GM21526 (cell line): ENCODE measurements at regions not wholly inside any gene's neighbourhood (a gene's known extent, or its start where the extent isn't known, plus 50 kb on each side); places are given as distances from the start of the nearest gene placed in this dataset.
"Not testable (repeated sequence)": the region's sequence is repeated elsewhere in the genome, so short reads cannot be mapped to it uniquely, and the experiment has no call there.

Experiments
- ATAC-seq: cut with Tn5 transposase; IDR thresholded peaks from one replicate; pipeline ENCODE4 v1.9.1; 2021; ENCODE audit warnings: moderate library complexity; ENCODE audit not compliant: unreplicated experiment, low FRiP score

DNA sequence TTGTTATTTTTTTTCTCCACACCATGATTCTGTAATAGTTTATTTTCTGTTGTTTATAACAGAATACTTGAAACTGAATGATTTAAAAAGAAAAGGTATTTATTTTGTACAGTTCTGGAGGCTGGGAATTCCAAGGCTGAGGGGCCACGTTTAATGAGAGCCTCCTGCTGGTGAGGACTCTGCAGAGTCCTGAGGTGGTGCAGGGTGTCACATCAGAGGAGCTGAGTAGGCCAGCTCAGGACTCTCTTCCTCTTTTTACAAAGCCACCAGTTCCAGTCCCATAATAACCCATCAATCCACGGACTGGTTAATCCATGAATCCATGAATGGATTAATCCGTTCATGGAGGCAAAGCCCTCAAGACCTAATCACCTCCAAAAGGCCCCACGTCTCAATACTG, 71.6 kb downstream of the TFAP2A start:
- ATAC-seq: no peak

DNA sequence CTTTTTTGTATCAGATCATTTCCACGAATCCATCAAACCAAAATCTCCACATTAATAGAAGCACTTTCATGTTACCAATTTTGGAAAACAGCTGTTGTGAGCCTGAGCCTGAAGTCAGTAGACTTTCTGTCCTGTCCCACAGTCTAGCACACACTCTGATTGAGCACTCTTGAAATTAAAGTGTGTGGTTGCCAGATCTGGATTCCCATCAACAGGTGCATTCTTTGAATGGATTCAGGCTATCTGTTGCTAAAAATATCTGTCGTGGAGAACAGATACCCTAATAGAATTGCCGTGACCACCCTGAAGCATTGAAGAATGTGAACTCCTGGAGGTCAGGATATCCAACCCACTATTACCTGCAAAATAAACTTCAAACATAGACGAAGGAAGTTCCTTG, 73.3 kb downstream of the TFAP2A start:
- ATAC-seq: no peak

DNA sequence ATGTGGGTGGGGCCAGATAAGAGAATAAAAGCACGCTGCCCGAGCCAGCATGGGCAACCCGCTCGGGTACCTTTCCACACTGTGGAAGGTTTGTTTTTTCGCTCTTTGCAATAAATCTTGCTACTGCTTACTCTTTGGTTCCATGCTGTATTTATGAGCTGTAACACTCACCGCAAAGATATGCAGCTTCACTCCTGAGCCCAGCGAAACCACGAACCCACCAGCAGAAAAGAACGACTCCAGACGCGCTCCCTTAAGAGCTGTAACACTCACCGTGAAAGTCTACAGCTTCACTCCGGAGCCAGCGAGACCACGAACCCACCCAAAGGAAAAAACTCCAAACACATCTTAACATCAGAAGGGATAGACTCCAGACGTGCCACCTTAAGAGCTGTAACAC, 76.7 kb downstream of the TFAP2A start:
- ATAC-seq: no peak

GRCh38 chr6:10337376-10337775, 77.5 kb downstream of the TFAP2A start:
- ATAC-seq: not testable (repeated sequence)

DNA sequence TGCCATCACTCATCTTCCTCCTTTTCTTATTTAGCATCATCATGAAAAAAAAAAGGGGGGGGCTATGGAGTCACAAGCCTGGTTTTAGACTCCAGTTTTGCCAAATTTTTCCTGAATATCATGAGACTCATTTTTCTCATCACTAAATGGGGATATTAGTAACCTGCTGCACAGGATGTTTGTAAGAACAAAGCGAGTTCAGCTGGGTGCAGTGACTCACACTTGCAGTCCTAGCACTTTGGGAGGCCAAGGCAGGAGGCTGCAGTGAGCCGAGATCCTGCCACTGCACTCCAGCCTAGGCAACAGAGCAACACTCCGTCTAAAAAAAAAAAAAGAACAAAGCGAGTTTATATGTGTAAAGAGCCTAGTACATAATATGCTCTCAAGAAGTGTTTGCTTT, 82.8 kb downstream of the TFAP2A start:
- ATAC-seq: no peak

GRCh38 chr6:10331334-10331968, 83.4 kb downstream of the TFAP2A start:
- ATAC-seq: no peak

- ATAC-seq: no peak
Measured at GRCh38 chr6:10330515-10330914, 84.4 kb downstream of the TFAP2A start.

- no peak for ATAC-seq
Measured at GRCh38 chr6:10323018-10323417, 91.9 kb downstream of the TFAP2A start.

GRCh38 chr6:10320291-10320690, 94.6 kb downstream of the TFAP2A start:
- ATAC-seq: no peak

- no peak for ATAC-seq
Measured at GRCh38 chr6:10316373-10316721, 98.5 kb downstream of the TFAP2A start.

- no peak for ATAC-seq
Measured at GRCh38 chr6:10315658-10316372, 99.1 kb downstream of the TFAP2A start.

DNA sequence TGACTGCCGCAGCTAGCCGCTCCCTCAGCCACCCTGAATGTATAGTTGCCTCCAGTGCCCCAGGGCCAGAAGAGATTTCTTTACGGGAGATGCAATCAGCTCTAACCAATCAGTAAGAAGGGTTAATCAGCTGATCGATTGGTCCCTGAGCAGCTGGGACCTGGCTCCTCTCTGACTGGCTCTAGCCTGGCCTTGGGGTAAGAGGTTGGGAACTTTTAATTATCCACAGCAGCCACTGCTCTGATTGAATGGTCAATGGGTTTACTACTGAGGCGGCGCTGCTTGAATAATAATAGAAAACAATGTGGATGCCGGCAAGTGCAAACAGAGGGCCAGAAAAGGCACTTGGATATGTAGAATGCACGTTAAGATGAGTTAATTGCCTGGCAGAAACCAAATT, 99.8 kb downstream of the TFAP2A start:
- ATAC-seq: no peak

DNA sequence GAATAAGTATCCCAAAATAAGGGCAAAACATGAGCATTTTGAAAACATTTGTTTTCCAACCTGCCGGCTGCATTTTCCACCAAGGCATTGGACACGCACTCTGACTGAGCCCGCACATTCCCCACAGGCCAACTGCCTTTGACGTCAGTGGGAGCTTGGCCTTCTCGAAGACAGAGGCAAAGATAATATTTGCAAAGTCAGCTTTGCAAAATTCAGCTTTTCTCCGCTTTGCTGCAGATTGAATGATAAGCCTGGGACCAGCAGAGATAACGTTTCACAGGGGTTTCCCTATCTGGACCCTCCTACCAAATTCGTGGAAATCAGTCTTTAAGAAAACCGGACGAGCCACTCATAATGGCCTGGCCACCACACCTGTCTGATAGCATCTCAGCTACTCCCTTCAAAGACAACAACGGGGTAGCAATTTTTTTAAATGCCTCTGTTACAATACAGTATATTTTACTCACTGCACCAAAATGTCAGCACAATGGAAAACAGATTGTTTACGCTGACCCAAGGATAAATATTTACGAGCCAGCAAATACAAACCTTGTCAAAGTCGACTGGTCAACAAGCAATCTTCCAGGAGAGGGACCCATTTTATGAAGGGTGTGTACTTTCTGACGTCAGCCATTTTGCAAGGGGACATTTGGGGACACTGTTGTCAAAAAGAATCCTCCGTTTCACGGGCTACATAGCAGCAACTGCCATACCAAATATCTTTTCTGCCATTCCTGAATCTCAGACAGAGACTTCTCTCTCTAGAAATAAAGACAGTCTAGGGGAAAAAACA, 100.5 kb downstream of the TFAP2A start:
- ATAC-seq: no peak

DNA sequence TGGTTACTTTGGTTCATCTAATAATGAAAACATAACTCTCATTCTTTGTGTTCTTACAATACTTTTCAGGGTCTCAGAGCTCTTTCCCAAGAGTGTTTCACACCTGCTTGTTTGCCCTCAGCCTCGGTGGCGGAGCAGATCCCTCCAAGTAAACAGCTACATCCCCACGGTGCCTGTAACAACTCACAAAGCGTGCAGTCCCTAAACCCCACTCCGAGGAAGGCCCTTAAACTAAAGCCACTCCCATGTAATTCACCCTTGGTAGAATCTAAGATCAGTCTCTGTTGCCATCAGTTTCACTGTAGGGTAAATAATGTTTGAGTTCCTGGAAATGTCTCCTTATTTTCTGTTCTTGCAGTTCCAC, 101.1 kb downstream of the TFAP2A start:
- no peak for ATAC-seq

- ATAC-seq: no peak
Measured at GRCh38 chr6:10312445-10312844, 102.4 kb downstream of the TFAP2A start.

DNA sequence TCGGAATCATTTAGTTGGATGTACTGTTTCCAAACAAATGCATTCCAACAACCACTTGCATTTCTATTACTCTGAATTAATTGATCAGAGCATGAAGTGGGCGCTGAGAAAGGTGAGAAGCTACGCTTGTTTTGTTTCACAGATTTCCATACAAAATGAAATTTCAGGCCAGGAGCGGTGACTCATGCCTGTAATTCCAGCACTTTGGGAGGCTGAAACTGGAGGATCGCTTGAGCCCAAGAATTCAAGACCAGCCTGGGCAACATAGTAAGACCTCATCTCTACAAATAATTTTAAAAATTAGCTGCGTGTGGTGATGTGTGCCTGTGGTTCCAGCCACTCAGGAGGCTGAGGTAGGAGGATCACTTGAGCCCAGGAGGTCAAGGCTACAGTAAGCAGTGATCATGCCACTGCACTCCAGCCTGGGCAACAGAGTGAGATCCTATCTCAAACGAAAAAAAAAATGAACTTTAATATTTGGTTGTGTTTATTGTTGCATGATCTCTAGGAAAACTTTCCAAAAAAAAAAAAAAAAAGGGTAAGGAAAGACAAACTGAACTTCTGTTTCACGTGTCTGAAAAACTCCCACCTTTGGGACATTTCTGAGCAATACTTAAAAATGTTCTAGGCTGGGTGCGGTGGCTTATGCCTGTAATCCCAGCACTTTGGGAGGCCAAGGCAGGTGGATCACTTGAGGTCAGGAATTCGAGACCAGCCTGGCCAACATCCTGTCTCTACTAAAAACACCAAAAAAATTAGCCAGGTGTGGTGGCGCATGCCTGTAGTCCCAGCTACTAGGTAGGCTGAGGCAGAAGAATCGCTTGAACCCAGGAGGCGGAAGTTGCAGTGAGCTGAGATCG, 103.1 kb downstream of the TFAP2A start:
- not testable (repeated sequence) for ATAC-seq

DNA sequence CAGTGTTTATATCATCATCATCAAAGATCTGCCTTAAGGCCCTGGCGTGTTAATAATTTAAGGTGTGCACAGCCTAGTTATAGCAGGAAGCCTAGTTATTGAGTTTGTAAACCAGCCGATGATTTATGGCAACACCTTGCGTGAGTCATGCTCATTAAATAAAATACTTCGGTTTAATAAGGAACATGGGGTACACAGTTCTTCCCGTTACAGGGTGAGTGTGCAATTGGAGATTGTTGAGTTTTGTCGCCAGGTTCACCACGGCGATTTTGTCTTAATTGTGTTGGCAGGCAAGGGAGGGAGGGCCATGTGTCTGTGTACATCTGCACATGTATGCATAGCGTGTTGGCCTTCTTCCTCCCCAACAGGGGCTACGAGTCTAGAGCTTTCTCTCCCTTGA, 104.0 kb downstream of the TFAP2A start:
- ATAC-seq: no peak

- no peak for ATAC-seq
Measured at GRCh38 chr6:10310330-10310653, 104.6 kb downstream of the TFAP2A start.

GRCh38 chr6:10309457-10310329, 105.2 kb downstream of the TFAP2A start:
- no peak for ATAC-seq

DNA sequence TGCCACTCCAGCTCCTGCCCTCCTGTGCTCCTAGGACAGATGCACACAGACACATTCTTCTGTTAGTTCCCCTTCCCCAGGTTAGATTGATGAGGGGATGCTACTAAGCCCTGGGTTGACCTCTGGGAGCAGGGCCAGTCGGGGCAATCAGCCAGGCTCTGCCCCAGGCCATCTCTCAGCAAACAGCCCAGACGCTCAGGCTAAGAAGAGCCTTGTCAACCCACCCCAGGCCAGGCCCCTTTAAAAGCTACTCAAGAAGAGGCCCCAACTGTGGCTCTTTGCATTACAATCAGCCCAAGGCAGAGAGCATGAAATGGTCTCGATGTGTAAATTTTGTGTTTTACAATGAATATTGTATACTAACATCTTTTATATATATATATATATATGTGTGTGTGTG, 107.4 kb downstream of the TFAP2A start:
- no peak for ATAC-seq
